Mucosa of descending colon (tissue), 3 donors: ENCODE measurements at regions not wholly inside any gene's neighbourhood (a gene's known extent, or its start where the extent isn't known, plus 50 kb on each side); places are given as distances from the start of the nearest gene placed in this dataset.
A peak's percentile ranks its signal among the peaks of the same experiment; 100 is the strongest.

ENCODE experiments used
- ATAC-seq: fragments of 200-7000 bp; cut with Tn5 transposase; one replicate; pipeline ENCODE4 v1.9.1; 2020; ENCODE audit warnings: mild to moderate bottlenecking, moderate library complexity
- DNase-seq, 3 donors: peaks; one replicate each; pipeline ENCODE4 v3.0.0-alpha.2; 2020
- H3K36me3 ChIP-seq: fragments of 200-600 bp; one replicate; pipeline ENCODE4 v1.8.0; 2021; ENCODE audit warnings: low read depth, mild to moderate bottlenecking
- H3K4me1 ChIP-seq: fragments of 200-600 bp; one replicate; pipeline ENCODE4 v1.8.0; 2021; ENCODE audit warnings: low read depth, mild to moderate bottlenecking
- H3K4me3 ChIP-seq: fragments of 200-600 bp; one replicate; pipeline ENCODE4 v1.8.0; 2021; ENCODE audit warnings: mild to moderate bottlenecking
- H3K9me3 ChIP-seq: fragments of 200-600 bp; one replicate; pipeline ENCODE4 v1.8.0; 2021; ENCODE audit warnings: mild to moderate bottlenecking
- CTCF ChIP-seq: fragments of 200-600 bp; IDR thresholded peaks from one replicate; pipeline ENCODE4 v1.8.0; 2022; ENCODE audit warnings: antibody characterized with exemption, mild to moderate bottlenecking
- intact Hi-C, 2 donors: fragments of 100-400 bp; cut with DNase I in 1 of 2; cut with micrococcal nuclease in 1 of 2; formaldehyde crosslinking; loops; one replicate each; pipeline versions ENCODE4 v1.11.0 to v1.11.1; 2022; cut with DNase I, micrococcal nuclease
- donor health status: DM: no; HTN: no; CAD: no; lungs with moderate emphysema.
- donor health status: DM: no; HTN: no; CAD: no.
- donor health status: DM: no; HTN: yes; CAD: no.

- DNase-seq (no peak), ATAC-seq (no peak)
- H3K4me1 ChIP-seq = no peaks in the 10 kb centered on the region
- H3K4me3 ChIP-seq = no peak overlapping the region
- no peaks in the 10 kb centered on the region for H3K9me3 ChIP-seq
- intact Hi-C loops = no loop called here
- no peaks in the 10 kb centered on the region for H3K36me3 ChIP-seq
- no peak for TF ChIP-seq CTCF
Observed at GRCh38 chr6:106890447-106890846, 84.1 kb downstream of the CD24 start.

GRCh38 chr6:106889692-106890091, 84.8 kb downstream of the CD24 start:
- DNase-seq = no peak
- intact Hi-C loops = no loop called here
- H3K4me3 ChIP-seq = no peak overlapping the region
- no peaks in the 10 kb centered on the region for H3K4me1 ChIP-seq
- ATAC-seq = no peak
- no peaks in the 10 kb centered on the region for H3K9me3 ChIP-seq
- H3K36me3 ChIP-seq = no peaks in the 10 kb centered on the region
- TF ChIP-seq CTCF = no peak

GRCh38 chr6:106886922-106887797, 87.4 kb downstream of the CD24 start:
- DNase-seq (no peak), ATAC-seq (peak; percentile 44)
- H3K4me1 ChIP-seq = no peaks in the 10 kb centered on the region
- no peak overlapping the region for H3K4me3 ChIP-seq
- no peaks in the 10 kb centered on the region for H3K36me3 ChIP-seq
- TF ChIP-seq CTCF = no peak
- intact Hi-C loops = no loop called here
- no peaks in the 10 kb centered on the region for H3K9me3 ChIP-seq

- no peaks in the 10 kb centered on the region for H3K9me3 ChIP-seq
- TF ChIP-seq CTCF = no peak
- ATAC-seq = no peak
- H3K4me3 ChIP-seq = no peak overlapping the region
- H3K36me3 ChIP-seq = no peaks in the 10 kb centered on the region
- intact Hi-C loops = no loop called here
- DNase-seq = no peak
- no peaks in the 10 kb centered on the region for H3K4me1 ChIP-seq
Observed at GRCh38 chr6:106886081-106886843, 88.3 kb downstream of the CD24 start.

GRCh38 chr6:106885679-106886078, 88.8 kb downstream of the CD24 start:
- Histone ChIP-seq H3K4me3 (no peak overlapping the region), H3K36me3 (no peaks in the 10 kb centered on the region), H3K4me1 (no peaks in the 10 kb centered on the region), H3K9me3 (no peaks in the 10 kb centered on the region)
- ATAC-seq (no peak), DNase-seq (no peak)
- TF ChIP-seq CTCF = no peak
- intact Hi-C loops = no loop called here
